GM18511 (cell line): ENCODE measurements at regions not wholly inside any gene's neighbourhood (a gene's known extent, or its start where the extent isn't known, plus 50 kb on each side); places are given as distances from the start of the nearest gene placed in this dataset.

Experiments used
- ATAC-seq: cut with Tn5 transposase; IDR thresholded peaks from one replicate; pipeline ENCODE4 v1.9.1; 2021; ENCODE audit warnings: mild to moderate bottlenecking, moderate library complexity; ENCODE audit not compliant: unreplicated experiment

DNA sequence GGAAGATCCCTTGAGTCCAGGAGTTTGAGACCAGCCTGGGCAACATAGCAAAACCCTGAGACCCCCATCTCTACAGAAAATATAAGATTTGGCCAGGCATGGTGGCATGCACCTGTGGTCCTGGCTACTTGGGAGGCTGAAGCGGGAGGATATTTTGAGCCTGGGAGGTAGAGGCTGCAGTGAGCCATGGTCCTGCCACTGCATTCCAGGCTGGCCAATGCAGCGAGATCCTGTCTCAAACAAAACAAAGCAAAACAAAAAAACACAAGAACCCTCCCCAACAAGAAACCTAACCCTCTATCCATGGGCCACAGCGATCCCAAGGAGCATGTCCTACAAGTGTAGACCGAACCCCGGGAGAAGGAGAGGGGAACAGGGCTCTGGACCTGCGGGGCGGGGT, 133.3 kb downstream of the MGAT5B start:
- no peak for ATAC-seq

DNA sequence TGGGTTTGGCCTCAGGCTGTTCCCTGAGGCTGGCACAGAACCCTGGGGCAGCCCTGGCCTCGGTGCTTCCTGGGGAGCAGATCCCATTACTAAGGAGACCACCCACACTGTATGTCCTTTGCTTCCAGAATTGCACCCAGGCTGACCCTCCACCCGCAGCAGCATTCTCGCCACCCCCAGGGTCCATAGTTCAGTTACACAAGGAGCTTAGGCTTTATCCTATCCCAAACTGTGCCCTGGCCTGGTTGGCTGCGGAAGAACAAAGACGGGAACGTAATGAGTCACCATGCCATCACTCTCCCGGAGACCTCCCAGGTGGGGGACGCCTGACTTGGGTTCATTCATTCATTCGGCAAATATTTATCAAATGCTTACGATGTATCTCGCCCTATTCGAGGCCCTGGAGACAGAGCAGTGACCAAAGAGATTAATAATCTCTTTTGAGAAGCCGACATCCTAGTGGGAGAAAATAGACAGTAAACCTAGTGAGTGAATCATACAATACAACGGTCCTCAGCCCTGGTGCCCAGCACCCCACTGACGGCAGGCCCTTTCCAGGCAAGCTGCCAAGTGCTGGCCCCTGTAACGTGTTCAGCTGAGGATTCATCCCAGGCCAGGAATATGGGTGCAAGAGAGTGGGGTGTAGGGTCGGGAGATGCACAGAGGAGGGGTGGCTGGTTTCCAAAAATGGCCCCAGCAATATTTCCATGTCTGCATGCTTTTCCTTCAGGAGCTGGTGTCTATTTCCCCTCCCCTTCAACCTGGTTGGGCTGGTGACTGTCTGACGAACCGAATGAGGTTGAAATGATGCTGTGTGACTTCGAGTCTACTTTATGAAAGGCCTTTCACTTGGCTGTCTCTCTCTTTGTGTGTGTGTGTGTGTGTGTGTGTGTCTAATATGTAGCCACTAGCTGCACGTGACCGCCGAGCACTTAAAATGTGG, 134.2 kb downstream of the MGAT5B start:
- ATAC-seq = no peak

DNA sequence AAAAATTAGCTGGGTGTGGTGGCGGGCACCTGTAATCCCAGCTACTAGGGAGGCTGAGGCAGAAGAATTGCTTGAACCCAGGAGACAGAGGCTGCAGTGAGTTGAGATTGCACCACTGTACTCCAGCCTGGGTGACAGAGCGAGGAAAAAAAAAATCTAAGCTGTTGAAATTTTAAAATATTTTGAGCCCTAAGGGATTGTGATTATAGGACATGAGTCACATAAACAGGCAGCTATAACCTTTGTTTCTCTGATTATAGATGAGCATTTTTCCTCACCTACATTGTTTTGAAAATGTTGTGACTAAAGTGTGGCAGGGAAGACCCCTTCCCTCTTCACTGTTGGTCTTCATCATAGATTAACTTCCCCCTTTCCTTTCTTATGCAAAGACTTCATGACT, 135.5 kb downstream of the MGAT5B start:
- ATAC-seq = no peak

DNA sequence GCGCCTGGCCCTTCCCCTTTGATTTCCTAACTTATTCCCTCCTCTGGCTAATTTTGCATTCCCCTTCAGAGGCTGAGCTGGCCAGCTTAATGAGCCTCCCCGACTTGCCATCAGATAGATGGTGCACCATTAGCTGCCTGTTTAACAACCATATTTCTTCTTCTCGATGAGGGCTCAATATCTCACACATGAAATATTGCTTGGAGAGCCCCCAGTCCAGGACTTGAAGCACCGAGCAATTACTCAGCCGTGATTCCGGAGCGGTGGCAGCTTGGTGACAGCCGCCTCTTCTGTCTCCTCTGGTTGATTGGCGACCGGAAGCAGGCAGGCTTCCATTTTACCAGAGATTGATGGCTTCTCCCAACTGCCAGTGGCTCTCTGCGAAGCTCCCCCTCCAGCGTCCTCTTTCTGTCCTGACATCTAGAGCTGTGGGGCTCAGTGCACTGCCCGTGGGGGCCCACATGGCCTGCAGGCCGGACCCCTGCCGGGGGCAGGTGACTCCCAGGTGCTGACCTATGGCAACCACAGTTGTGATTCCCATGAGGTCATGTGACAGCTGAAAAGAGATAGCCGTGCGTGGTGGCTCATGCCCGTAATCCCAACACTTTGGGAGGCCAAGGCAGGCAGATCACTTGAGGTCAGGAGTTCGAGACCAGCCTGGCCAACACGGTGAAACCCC, 133.7 kb upstream of the SEC14L1 start:
- ATAC-seq = no peak

- no peak for ATAC-seq
These were observed 130.9 kb upstream of the SEC14L1 start for GRCh38 chr17:77009877-77010276.

GRCh38 chr17:77010667-77011066, 130.1 kb upstream of the SEC14L1 start:
- ATAC-seq = no peak

DNA sequence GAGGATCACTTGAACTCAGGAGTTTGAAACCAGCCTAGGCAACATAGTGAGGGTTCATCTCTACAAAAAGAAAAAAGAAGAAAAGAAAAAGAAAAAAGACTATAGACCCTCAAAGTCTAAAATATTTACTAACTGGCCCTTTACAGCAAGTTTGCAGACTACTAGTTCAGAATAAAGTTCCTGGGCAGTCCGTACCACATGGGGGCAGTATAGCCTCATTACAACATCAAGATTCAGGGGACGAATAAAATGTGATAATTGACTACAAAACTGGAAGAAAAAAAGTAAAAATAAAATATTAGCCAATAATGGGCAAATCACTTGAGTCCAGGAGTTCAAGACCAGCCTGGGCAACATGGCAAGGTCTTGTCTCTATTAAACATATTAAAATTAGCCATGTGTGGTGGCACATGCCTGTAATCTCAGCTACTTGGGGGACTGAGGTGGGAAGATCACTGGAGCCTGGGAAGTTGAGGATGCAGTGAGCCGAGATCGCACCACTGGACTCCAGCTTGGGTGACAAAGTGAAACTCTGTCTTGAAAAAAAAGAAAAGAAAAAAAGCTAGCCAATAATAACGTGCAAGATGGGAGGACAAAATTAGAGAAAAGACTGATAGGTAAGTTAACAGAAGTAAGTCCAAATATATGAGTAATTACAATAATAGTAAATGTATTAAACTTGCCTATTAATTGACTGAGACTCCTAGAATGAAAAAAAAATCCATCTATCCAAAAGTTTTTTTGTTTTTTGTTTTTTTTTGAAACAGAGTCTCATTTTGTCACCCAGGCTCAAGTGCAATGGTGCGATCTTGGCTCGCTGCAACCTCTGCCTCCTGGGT, 129.4 kb upstream of the SEC14L1 start:
- no peak for ATAC-seq

DNA sequence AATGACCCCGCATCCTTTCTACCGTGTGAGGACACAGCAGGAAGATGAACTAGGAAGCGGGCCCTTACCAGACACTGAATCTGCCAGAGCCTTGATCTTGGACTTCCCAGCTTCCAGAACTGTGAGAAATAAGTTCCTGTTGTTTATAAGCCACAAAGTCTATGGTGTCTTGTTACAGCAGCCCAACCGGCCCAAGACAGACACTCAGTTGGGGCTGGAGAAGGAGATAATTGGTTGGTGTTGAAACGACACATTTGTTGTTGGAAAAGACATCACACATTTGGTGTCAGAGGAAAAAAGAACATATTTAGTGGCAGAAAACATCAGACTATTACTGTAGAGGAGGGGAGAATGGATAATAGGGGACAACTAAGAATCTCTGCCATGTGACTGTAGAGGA, 122.3 kb upstream of the SEC14L1 start:
- ATAC-seq = no peak

DNA sequence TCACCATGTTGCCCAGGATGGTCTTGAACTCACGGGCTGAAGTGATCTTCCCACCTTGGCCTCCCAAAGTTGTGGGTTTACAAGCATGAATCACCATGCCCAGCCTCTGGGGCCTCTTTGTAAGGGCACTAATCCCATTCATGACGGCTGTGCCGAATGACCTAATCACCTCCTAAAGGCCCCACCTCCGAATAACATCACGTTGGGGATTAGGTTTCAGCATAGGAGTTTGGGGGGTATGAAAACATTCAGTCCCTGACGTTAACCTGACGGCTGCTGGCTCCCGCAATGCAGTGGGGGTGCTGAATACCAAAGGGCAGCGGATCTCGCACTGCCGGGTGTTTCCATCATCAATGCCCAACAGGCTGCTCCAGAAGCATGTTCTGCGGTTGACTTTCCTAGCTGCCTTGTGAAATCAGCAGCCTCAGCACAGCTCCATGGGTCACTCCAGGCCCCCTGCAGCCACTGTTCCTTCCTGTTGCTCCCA, 120.8 kb upstream of the SEC14L1 start:
- ATAC-seq = no peak

GRCh38 chr17:77020973-77021372, 119.8 kb upstream of the SEC14L1 start:
- ATAC-seq = no peak

- ATAC-seq = no peak
These were observed 118.0 kb upstream of the SEC14L1 start for GRCh38 chr17:77022766-77023165.

DNA sequence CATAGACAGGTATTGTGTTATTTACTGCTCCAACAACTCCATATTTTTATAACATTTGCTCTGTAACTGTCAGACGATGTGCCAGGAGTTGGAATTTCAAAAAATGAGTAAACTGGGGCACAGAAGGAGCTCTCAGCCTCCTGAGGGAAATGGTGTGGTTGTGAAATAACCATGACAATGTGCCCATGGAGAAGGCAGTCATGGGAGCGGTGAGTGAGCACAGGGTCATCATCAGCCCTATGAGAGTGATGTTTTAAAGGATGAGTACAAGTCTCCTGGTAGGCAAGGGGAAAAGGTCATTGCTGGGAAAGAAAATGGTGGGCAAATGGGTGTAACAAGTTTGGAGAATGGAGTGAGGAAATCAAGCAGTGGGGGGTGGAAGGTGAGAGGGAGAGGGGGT, 115.0 kb upstream of the SEC14L1 start:
- ATAC-seq = no peak

DNA sequence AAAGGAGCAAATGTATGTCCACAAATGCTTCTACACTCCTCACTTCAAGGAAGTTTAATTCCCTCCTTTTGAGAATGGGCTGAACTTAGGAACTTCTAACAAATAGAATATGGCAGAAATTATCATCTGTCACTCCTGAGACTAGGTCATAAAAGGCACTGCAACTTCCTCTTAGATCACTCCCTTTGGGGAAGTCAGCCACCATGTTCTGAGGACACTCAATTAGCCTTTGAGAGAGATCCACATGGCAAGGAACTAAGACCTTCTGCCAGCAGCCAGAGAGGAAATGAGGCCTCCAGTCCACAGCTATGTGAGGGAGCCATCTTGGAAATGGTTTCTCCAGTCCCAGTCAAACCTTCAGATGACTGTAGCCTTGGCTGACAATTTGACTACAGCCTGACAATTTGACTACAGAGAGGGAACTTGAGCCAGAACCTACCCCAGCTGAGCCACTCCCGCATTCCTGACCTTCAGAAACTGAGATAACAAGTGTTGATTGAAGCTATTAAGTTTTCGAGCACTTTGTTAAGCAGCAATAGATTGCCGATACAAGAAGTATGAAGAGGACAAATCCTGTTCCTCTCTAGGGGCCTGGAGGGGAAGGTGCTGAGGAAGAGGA, 113.4 kb upstream of the SEC14L1 start:
- ATAC-seq = no peak

- ATAC-seq = no peak
These were observed 111.9 kb upstream of the SEC14L1 start for GRCh38 chr17:77028900-77029299.

- no peak for ATAC-seq
These were observed 107.8 kb upstream of the SEC14L1 start for GRCh38 chr17:77032929-77033328.

DNA sequence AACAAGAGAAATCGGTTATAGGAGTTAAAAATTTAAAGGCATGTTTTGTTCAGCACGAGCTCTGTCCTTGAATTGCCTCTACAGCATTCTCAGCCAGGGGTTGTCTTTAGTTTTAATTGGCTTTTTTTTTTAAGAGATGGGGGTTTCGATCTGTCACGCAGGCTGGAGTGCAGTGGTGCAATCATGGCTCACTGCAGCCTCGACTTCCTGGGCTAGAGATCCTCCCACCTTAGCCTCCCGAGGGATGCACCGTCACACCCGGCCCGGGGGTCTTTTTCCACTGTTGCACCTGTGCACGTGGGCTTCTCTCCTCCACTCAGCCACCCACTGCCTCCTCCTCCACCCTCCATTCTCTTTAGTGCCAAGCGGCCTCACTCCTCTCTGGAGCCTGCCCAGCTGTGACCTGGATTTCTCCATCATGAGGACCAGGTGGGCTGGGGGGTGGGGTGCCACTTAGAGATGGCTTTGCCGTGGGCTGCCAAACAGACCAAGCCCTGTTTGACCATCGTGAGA, 106.8 kb upstream of the SEC14L1 start:
- no peak for ATAC-seq

- no peak for ATAC-seq
These were observed 105.9 kb upstream of the SEC14L1 start for GRCh38 chr17:77034677-77035424.

DNA sequence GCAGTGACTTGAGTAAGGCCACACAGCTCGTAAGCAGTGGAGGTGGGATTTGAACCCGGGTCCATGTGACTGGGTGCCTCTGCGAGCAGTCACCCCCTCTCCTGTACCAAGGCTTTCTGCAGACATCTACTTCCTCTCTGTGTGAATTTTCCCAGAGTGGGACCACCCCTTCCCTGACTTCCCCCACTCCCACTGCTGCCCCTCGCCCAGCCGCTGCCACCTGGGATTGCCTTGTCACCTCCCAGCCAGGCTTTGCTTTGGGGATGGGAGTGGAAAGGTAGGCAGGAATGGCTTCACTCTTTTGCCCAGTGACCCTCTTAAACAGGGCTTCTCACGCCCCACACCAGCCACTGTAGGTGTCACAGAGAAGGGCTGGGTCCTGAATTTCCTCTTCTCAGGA, 105.2 kb upstream of the SEC14L1 start:
- no peak for ATAC-seq

- no peak for ATAC-seq
These were observed 104.5 kb upstream of the SEC14L1 start for GRCh38 chr17:77036136-77036840.
